Stimulated activated CD4-positive, alpha-beta T cell treated with anti-CD3 and anti-CD28 coated beads, Interleukin-2, amount 100 ng/mL, for 48 hours (primary cell): ENCODE measurements at regions not wholly inside any gene's neighbourhood (a gene's known extent, or its start where the extent isn't known, plus 50 kb on each side); places are given as distances from the start of the nearest gene placed in this dataset.

Experiments used
- DNase-seq, 2 donors: peaks; one replicate each; pipeline ENCODE4 v3.0.0-alpha.2; 2020

GRCh38 chr2:216320852-216321251 is 51.4 kb downstream of the MARCHF4 start:
- no peak for DNase-seq

- DNase-seq, result no peak
These were observed 52.5 kb downstream of the MARCHF4 start for GRCh38 chr2:216319771-216320170.

- DNase-seq, result no peak
These were observed 53.8 kb downstream of the MARCHF4 start for GRCh38 chr2:216318521-216318874.

GRCh38 chr2:216317831-216318520 is 54.3 kb downstream of the MARCHF4 start:
- DNase-seq, result no peak

GRCh38 chr2:216316743-216317142 is 55.5 kb downstream of the MARCHF4 start:
- DNase-seq, result no peak

- DNase-seq, result no peak
These were observed 56.3 kb downstream of the MARCHF4 start for GRCh38 chr2:216315802-216316603.

GRCh38 chr2:216312441-216312840 is 59.8 kb downstream of the MARCHF4 start:
- DNase-seq, result no peak

- no peak for DNase-seq
These were observed 63.7 kb downstream of the MARCHF4 start for GRCh38 chr2:216308576-216308975.

- no peak for DNase-seq
These were observed 64.8 kb downstream of the MARCHF4 start for GRCh38 chr2:216307496-216307895.

GRCh38 chr2:216306868-216307267 is 65.4 kb downstream of the MARCHF4 start:
- no peak for DNase-seq

GRCh38 chr2:216305574-216305973 is 66.7 kb downstream of the MARCHF4 start:
- DNase-seq, result no peak

- DNase-seq, result no peak
These were observed 69.2 kb downstream of the MARCHF4 start for GRCh38 chr2:216302981-216303676.

- no peak for DNase-seq
These were observed 71.4 kb downstream of the MARCHF4 start for GRCh38 chr2:216300906-216301305.

- no peak for DNase-seq
These were observed 72.7 kb downstream of the MARCHF4 start for GRCh38 chr2:216299588-216299987.

GRCh38 chr2:216298719-216299495 is 73.4 kb downstream of the MARCHF4 start:
- no peak for DNase-seq

GRCh38 chr2:216296856-216297255 is 75.4 kb downstream of the MARCHF4 start:
- DNase-seq, result no peak

- DNase-seq, result no peak
These were observed 78.0 kb downstream of the MARCHF4 start for GRCh38 chr2:216294305-216294704.

GRCh38 chr2:216293883-216294282 is 78.4 kb downstream of the MARCHF4 start:
- DNase-seq, result no peak

- DNase-seq, result no peak
These were observed 79.4 kb downstream of the MARCHF4 start for GRCh38 chr2:216292886-216293301.

GRCh38 chr2:216292475-216292874 is 79.8 kb downstream of the MARCHF4 start:
- DNase-seq, result no peak

GRCh38 chr2:216289470-216289869 is 82.8 kb downstream of the MARCHF4 start:
- DNase-seq, result no peak

- DNase-seq, result no peak
These were observed 85.0 kb downstream of the MARCHF4 start for GRCh38 chr2:216287251-216287650.

GRCh38 chr2:216286616-216287231 is 85.6 kb downstream of the MARCHF4 start:
- no peak for DNase-seq
